KBM-7 (cell line): ENCODE measurements at regions not wholly inside any gene's neighbourhood (a gene's known extent, or its start where the extent isn't known, plus 50 kb on each side); places are given as distances from the start of the nearest gene placed in this dataset.

Experiments used
- DNase-seq: peaks from one replicate; pipeline ENCODE4 v3.0.0-alpha.2; 2015
- in situ Hi-C: fragments of 300-500 bp; cut with MboI; formaldehyde crosslinking; loops from 2 replicates; pipeline ENCODE4 v1.14.3; 2020; ENCODE audit warnings: low sequenced_read_pairs, low pct_unique_long_range_greater_than_20kb, mixed read lengths

DNA sequence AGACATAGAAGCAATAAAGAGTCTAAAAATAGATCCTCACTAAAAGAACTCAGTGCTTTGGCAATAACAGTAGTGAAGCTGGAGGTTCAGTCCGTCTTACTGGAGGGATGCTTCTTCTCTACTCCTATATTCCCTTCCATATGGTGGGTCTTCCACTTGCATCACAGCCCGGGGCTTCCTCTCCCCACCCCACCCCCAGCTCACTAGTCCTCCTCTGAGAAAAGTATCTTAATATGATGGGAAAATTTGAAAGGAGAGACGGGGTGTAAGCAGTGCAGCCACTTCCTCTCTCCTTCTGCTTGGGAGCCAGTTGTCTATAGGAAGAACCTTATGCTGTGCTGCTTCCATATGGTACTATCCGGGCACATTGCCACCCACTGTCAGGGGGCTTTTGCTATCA is 57.2 kb upstream of the SPOPL start:
- in situ Hi-C loops: no loop called here
- DNase-seq: no peak

GRCh38 chr2:138445227-138445626 is 56.3 kb upstream of the SPOPL start:
- DNase-seq: no peak
- in situ Hi-C loops: no loop called here

DNA sequence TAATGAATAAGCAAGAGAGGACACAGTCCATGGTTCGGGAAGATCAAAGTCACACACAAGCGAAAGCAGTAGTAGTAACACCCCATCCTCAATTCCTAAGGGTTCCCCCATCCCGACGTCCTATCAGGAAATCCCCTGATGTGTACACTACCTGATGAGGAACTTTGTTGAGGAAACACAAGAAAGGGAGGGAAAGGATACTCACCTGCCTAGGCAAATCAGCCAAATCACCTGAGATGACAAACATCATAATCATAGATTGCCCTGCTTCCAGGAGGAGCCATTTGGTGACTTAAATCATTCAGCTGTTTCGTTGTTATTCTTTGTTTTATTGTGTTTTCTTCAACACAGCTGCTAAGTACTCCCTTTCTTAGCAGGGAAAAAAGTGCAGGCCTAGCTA is 55.5 kb upstream of the SPOPL start:
- DNase-seq: no peak
- in situ Hi-C loops: no loop called here

GRCh38 chr2:138447889-138448570 is 53.5 kb upstream of the SPOPL start:
- in situ Hi-C loops: no loop called here
- DNase-seq: peak; percentile 9
